GM12891 (cell line): ENCODE measurements at regions not wholly inside any gene's neighbourhood (a gene's known extent, or its start where the extent isn't known, plus 50 kb on each side); places are given as distances from the start of the nearest gene placed in this dataset.

ENCODE experiments used
- POLR2A ChIP-seq: IDR thresholded peaks from 2 replicates; pipeline ENCODE4 v1.6.1; 2011; ENCODE audit warnings: low read depth, low read length, control low read depth
- POLR2AphosphoS5 ChIP-seq: IDR thresholded peaks from 2 replicates; pipeline ENCODE4 v1.6.1; 2011; ENCODE audit warnings: low read depth, low read length, control low read depth
- SPI1 ChIP-seq: IDR thresholded peaks from 2 replicates; pipeline ENCODE4 v1.6.1; 2011; ENCODE audit warnings: low read depth, low read length, control low read depth

DNA sequence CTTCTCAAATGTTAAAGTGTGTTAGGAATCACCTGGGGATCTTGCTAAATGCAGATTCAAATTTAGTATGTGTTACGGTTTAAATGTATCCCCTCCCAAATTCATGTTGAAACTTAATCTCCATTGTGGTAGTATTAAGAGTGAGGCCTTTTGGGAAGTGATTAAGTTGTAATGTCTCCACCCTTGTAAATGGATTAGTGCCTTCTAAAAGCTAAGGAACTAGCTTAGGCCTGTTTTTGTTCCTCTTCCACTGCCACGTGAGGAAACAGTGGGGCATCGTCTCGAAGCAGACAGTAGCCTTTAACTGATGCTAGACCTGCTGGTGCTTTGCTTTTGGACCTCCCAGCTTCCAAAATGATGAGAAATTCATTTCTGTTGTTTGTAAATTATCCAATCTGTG is 52.3 kb upstream of the SEMA3D start:
- TF ChIP-seq POLR2AphosphoS5 (no peak), POLR2A (no peak), SPI1 (no peak)
